Mesothelial cell of epicardium (in vitro differentiated cells): ENCODE measurements at regions not wholly inside any gene's neighbourhood (a gene's known extent, or its start where the extent isn't known, plus 50 kb on each side); places are given as distances from the start of the nearest gene placed in this dataset.

Experiments used
- DNase-seq, 2 experiments: peaks; one replicate each; pipeline ENCODE4 v3.0.0; 2021; ENCODE audit warnings: low spot score in 2 of 2; ENCODE audit not compliant: unreplicated experiment in 2 of 2
- H3K27ac Mint-ChIP-seq: 2 replicates; pipeline ENCODE4 v1.8.0; 2021; ENCODE audit warnings: mixed read lengths
- H3K27me3 Mint-ChIP-seq: 2 replicates; pipeline ENCODE4 v1.8.0; 2021; ENCODE audit warnings: low read depth, mixed read lengths
- H3K36me3 Mint-ChIP-seq: 2 replicates; pipeline ENCODE4 v1.8.0; 2021; ENCODE audit warnings: mixed read lengths
- H3K4me1 Mint-ChIP-seq: 2 replicates; pipeline ENCODE4 v1.8.0; 2021; ENCODE audit warnings: mixed read lengths
- H3K4me3 Mint-ChIP-seq: 2 replicates; pipeline ENCODE4 v1.8.0; 2021; ENCODE audit warnings: mild to moderate bottlenecking, moderate library complexity, mixed read lengths
- H3K9me3 Mint-ChIP-seq: 2 replicates; pipeline ENCODE4 v1.8.0; 2021; ENCODE audit warnings: mixed read lengths
- TF ChIP-seq, protein P1 (sequence below): fragments of 200-600 bp; sonication (generic); IDR thresholded peaks from one replicate; pipeline ENCODE4 v1.5.0; 2021; ENCODE audit warnings: antibody characterized with exemption; ENCODE audit not compliant: unreplicated experiment

DNA sequence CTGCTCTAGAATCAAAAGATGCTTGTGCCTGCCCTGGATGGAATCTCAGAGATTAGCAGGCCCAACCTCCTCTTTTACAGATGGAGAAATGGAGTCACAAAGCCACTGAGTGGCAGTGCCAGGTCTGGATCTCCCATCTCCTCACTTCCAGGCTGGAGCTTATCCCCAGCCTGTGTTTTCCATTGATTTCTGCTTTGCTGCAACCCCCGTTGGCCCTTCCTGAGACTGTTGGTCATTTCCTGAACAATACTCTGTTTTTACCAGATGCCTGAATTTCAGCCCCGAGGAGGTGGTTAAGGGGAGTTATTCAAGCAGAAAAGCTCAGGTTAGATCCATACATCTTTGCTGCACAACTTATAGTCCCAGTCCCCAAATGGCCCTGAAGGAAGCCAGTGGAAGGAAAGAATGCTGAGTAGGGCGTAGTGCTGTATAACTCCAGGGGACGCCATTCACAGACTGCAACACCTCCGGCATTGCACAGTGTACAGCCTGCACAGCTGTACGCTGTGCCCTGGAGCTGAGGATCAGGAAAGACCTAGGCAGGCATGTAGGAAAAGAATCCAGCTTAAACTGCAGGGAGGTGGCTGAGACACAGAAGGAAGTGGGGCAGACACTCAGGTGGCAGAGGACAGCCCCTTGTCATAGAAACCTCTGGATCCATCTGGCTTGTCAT is 77.5 kb downstream of the RPLP1 start:
- Mint-ChIP-seq H3K4me1 (peaks cover 18% of the 10 kb centered on the region), H3K9me3 (no peaks in the 10 kb centered on the region), H3K27ac (no peak overlapping the region), H3K4me3 (no peak overlapping the region), H3K36me3 (no peaks in the 10 kb centered on the region), H3K27me3 (peaks cover 20% of the 10 kb centered on the region)
- no peak for DNase-seq
- TF ChIP-seq, protein P1, sequence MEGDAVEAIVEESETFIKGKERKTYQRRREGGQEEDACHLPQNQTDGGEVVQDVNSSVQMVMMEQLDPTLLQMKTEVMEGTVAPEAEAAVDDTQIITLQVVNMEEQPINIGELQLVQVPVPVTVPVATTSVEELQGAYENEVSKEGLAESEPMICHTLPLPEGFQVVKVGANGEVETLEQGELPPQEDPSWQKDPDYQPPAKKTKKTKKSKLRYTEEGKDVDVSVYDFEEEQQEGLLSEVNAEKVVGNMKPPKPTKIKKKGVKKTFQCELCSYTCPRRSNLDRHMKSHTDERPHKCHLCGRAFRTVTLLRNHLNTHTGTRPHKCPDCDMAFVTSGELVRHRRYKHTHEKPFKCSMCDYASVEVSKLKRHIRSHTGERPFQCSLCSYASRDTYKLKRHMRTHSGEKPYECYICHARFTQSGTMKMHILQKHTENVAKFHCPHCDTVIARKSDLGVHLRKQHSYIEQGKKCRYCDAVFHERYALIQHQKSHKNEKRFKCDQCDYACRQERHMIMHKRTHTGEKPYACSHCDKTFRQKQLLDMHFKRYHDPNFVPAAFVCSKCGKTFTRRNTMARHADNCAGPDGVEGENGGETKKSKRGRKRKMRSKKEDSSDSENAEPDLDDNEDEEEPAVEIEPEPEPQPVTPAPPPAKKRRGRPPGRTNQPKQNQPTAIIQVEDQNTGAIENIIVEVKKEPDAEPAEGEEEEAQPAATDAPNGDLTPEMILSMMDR: no peak

GRCh38 chr15:69530991-69531664 is 78.5 kb downstream of the RPLP1 start:
- Mint-ChIP-seq H3K9me3 (no peaks in the 10 kb centered on the region), H3K36me3 (no peaks in the 10 kb centered on the region), H3K4me1 (peaks cover 29% of the 10 kb centered on the region), H3K27ac (no peak overlapping the region), H3K4me3 (no peak overlapping the region), H3K27me3 (peaks cover 20% of the 10 kb centered on the region)
- TF ChIP-seq, protein P1: no peak
- no peak for DNase-seq

GRCh38 chr15:69531665-69532027 is 79.0 kb downstream of the RPLP1 start:
- H3K9me3 Mint-ChIP-seq: no peaks in the 10 kb centered on the region
- H3K27ac Mint-ChIP-seq: no peak overlapping the region
- peaks cover 20% of the 10 kb centered on the region for H3K27me3 Mint-ChIP-seq
- TF ChIP-seq, protein P1: no peak
- DNase-seq: no peak
- no peaks in the 10 kb centered on the region for H3K36me3 Mint-ChIP-seq
- peaks cover 34% of the 10 kb centered on the region for H3K4me1 Mint-ChIP-seq
- no peak overlapping the region for H3K4me3 Mint-ChIP-seq

GRCh38 chr15:69532066-69532465 is 79.4 kb downstream of the RPLP1 start:
- DNase-seq: no peak
- Mint-ChIP-seq H3K9me3 (no peaks in the 10 kb centered on the region), H3K4me1 (peaks cover 38% of the 10 kb centered on the region), H3K4me3 (no peak overlapping the region), H3K27me3 (peaks cover 20% of the 10 kb centered on the region), H3K36me3 (no peaks in the 10 kb centered on the region), H3K27ac (no peak overlapping the region)
- TF ChIP-seq, protein P1: no peak

- peaks cover 20% of the 10 kb centered on the region for H3K27me3 Mint-ChIP-seq
- TF ChIP-seq, protein P1: no peak
- H3K4me3 Mint-ChIP-seq: no peak overlapping the region
- H3K27ac Mint-ChIP-seq: no peak overlapping the region
- no peaks in the 10 kb centered on the region for H3K9me3 Mint-ChIP-seq
- no peaks in the 10 kb centered on the region for H3K36me3 Mint-ChIP-seq
- DNase-seq: no peak
- peaks cover 44% of the 10 kb centered on the region for H3K4me1 Mint-ChIP-seq
Measured at GRCh38 chr15:69532856-69533255, 80.2 kb downstream of the RPLP1 start.
